NCI-H226 (cell line): ENCODE measurements at regions not wholly inside any gene's neighbourhood (a gene's known extent, or its start where the extent isn't known, plus 50 kb on each side); places are given as distances from the start of the nearest gene placed in this dataset.

Experiments
- DNase-seq: peaks from one replicate; pipeline ENCODE4 v3.0.0-alpha.2; 2015

DNA sequence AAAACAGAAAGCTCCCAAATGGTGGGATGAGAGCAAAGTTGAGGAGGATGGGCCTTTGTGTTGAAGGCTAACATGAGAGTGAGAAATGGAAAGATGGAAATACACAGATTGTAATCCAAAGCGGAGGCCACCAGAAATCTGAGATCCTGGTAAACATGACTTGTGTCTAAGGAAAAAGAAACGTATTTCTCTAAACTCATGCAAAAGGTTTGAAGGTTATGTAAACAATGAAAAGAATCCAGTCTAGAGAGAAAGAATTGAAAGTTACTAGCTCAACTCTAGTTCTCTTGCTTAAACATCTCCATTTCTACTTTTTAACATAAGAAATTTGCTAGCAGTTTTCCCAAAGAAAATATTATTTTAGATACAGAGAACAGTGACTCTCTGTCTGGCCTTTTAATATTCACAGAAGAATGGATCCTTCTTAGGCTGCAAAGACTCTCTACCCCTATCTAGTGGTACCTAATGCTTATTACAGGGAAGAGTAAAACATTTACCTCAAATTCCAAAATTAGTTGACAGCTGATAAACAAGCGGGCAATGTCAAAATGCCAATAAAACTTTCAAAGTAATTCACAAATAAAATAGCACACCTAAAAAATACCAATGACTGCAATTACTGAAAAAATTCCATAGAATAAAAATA, 75.8 kb upstream of the SOX5 start:
- DNase-seq: no peak

DNA sequence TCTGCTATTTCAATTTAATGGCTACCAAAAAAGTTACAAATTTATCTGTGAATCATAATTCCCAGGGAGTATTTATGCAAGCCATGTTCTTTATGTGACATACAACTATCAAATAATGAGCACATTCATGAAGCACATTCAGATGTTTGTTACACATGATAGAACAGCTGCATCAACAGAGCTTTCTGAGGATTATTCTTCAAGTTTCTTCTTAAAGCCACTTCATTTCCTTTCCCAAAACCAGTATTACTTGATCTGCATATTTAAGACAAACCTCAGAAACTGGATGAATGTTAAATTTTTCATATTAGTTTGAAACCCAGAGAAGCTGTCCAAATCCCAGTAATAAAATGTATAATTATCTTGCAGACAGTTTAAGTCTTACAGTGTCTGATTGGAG, 73.6 kb upstream of the SOX5 start:
- no peak for DNase-seq

- no peak for DNase-seq
These were observed 71.7 kb upstream of the SOX5 start for GRCh38 chr12:24021164-24021502.

- DNase-seq: no peak
These were observed 71.1 kb upstream of the SOX5 start for GRCh38 chr12:24020397-24021163.

DNA sequence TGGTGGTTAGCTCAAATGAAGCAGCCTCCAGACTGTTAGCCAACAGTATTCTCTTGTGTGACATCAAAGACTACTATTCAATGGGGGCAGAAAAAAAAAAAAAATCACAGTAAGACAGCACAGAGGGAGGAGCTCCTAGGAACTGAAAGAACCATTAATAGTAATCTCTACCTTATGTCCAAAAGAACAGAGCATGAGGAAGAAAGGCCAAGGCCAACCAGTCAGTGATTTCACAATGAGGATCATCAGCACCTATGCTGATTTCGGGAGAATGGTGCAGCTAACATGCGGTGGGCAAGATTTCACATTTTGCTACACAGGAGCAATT, 66.3 kb upstream of the SOX5 start:
- no peak for DNase-seq

DNA sequence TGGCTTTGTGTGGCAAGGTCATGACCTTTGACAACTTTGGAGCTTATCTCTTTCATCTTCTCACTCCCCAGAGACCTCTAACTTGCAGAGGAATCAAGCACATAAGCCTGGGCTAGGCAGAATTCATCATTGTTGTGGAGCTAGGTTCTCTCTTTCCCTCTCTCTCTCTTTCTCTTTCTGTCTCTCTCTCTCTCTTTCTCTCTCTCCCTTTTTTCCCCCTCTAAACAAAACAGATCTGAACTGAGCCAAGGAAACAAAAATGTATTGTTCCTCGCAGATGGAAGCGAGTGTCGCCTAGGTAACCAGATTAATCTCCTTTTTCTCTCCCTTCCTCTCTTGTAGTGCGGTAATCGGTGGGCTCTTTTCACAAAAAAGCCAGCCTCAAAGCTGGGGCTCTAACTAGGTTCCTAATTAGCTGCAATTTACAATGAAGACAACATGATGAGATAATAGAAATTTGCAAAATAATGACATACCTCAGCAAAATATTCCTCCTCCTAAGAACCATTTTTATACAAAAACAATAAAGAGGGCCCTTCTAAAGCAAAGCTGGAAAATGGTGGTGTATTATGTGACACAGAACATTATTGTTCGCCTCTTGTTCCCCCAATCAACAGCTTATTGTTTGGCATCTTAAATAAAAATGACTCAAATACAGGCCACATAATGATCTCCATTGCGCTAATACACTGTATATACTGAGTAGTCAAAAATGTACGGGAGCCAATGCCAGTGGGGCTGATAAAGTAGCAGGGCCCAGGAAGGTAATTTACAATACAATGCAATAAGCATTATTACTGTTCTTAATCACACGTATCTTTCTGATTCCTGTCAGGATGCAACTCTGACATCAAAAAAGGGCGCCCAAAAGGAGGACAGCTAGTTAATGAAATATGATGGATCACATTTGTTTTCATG, 65.7 kb upstream of the SOX5 start:
- no peak for DNase-seq

DNA sequence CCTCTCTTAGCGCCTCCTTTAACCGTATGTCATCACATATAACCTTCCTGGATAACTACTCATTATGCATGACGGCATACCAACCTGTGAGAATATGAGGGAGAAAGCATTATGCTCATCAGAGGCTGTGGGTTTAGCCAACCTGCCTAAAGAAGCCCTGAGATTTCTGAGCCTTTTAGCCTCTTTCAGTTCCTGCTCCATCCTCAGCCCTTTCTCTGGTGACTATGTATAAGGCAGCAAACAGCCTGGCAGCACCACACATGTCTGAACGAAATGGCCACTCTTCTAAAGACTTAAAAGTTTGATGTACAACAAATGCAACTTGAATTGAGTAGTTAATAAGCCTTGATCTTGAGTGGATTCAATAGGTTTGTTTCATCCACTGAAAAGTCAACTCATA, 64.8 kb upstream of the SOX5 start:
- no peak for DNase-seq

- DNase-seq: peak; percentile 7
These were observed 63.1 kb upstream of the SOX5 start for GRCh38 chr12:24012528-24012927.

- DNase-seq: no peak
These were observed 62.5 kb upstream of the SOX5 start for GRCh38 chr12:24011927-24012507.

GRCh38 chr12:24008166-24008565, 58.7 kb upstream of the SOX5 start:
- DNase-seq: no peak
